H9 (cell line): ENCODE measurements at regions not wholly inside any gene's neighbourhood (a gene's known extent, or its start where the extent isn't known, plus 50 kb on each side); places are given as distances from the start of the nearest gene placed in this dataset.
A peak's percentile ranks its signal among the peaks of the same experiment; 100 is the strongest.

ENCODE experiments used
- DNase-seq: peaks from one replicate; pipeline ENCODE4 v3.0.0-alpha.2; 2017
- H2AFZ ChIP-seq: one replicate; pipeline ENCODE4 v1.6.1; 2013; ENCODE audit warnings: mild to moderate bottlenecking, low read length, control low read depth, moderate library complexity
- H2AK5ac ChIP-seq: 2 replicates; pipeline ENCODE4 v1.6.1; 2013; ENCODE audit warnings: low read length, control low read depth, mixed read lengths; ENCODE audit not compliant: insufficient read length
- H2BK120ac ChIP-seq: one replicate; pipeline ENCODE4 v1.6.1; 2013; ENCODE audit warnings: low read depth, mild to moderate bottlenecking, low read length, control low read depth, inconsistent platforms; ENCODE audit not compliant: poor library complexity, severe bottlenecking
- H2BK12ac ChIP-seq: 2 replicates; pipeline ENCODE4 v1.6.1; 2013; ENCODE audit warnings: low read length, control low read depth, mixed read lengths, low read depth; ENCODE audit not compliant: insufficient read length
- H2BK15ac ChIP-seq: 2 replicates; pipeline ENCODE4 v1.6.1; 2013; ENCODE audit warnings: low read depth, low read length, control low read depth
- H2BK20ac ChIP-seq: one replicate; pipeline ENCODE4 v1.6.1; 2013; ENCODE audit warnings: low read depth, mild to moderate bottlenecking, low read length, control low read depth, inconsistent platforms; ENCODE audit not compliant: poor library complexity, severe bottlenecking
- H2BK5ac ChIP-seq: 2 replicates; pipeline ENCODE4 v1.6.1; 2013; ENCODE audit warnings: low read length, control low read depth, mixed read lengths; ENCODE audit not compliant: insufficient read length
- H3K14ac ChIP-seq: 2 replicates; pipeline ENCODE4 v1.6.1; 2013; ENCODE audit warnings: low read length, control low read depth; ENCODE audit not compliant: insufficient read depth
- H3K18ac ChIP-seq: 2 replicates; pipeline ENCODE4 v1.6.1; 2013; ENCODE audit warnings: low read depth, mild to moderate bottlenecking, mixed read lengths, low read length, control low read depth; ENCODE audit not compliant: insufficient read length
- H3K23ac ChIP-seq: 2 replicates; pipeline ENCODE4 v1.6.1; 2013; ENCODE audit warnings: low read length, control low read depth, mixed read lengths, low read depth; ENCODE audit not compliant: insufficient read length
- H3K23me2 ChIP-seq: 2 replicates; pipeline ENCODE4 v1.6.1; 2013; ENCODE audit warnings: low read depth, mild to moderate bottlenecking, mixed read lengths, low read length, control low read depth; ENCODE audit not compliant: insufficient read length, poor library complexity, severe bottlenecking
- H3K27ac ChIP-seq: 2 replicates; pipeline ENCODE4 v1.5.1; 2013; ENCODE audit warnings: low read length, control low read depth, mixed read lengths, low read depth; ENCODE audit not compliant: insufficient read length
- H3K27me3 ChIP-seq: 2 replicates; pipeline ENCODE4 v1.6.1; 2013; ENCODE audit warnings: low read length, control low read depth, inconsistent platforms; ENCODE audit not compliant: insufficient read depth
- H3K4ac ChIP-seq: 2 replicates; pipeline ENCODE4 v1.6.1; 2013; ENCODE audit warnings: low read depth, mild to moderate bottlenecking, control low read depth, inconsistent platforms, low read length, moderate library complexity
- H3K4me1 ChIP-seq: 2 replicates; pipeline ENCODE4 v1.6.1; 2013; ENCODE audit warnings: low read length, control low read depth, inconsistent platforms; ENCODE audit not compliant: insufficient read depth
- H3K4me2 ChIP-seq: 2 replicates; pipeline ENCODE4 v1.6.1; 2013; ENCODE audit warnings: low read length, control low read depth, mixed read lengths; ENCODE audit not compliant: insufficient read length, insufficient read depth
- H3K56ac ChIP-seq: 2 replicates; pipeline ENCODE4 v1.6.1; 2013; ENCODE audit warnings: low read depth, mild to moderate bottlenecking, mixed read lengths, low read length, control low read depth; ENCODE audit not compliant: insufficient read length
- H3K79me1 ChIP-seq: 2 replicates; pipeline ENCODE4 v1.6.1; 2013; ENCODE audit warnings: low read depth, mild to moderate bottlenecking, moderate library complexity, low read length, control low read depth, inconsistent platforms; ENCODE audit not compliant: insufficient read depth, poor library complexity, severe bottlenecking
- H3K79me2 ChIP-seq: 2 replicates; pipeline ENCODE4 v1.6.1; 2013; ENCODE audit warnings: low read length, control low read depth, inconsistent platforms; ENCODE audit not compliant: insufficient read depth
- H3K9ac ChIP-seq: 2 replicates; pipeline ENCODE4 v1.6.1; 2013; ENCODE audit warnings: low read length, control low read depth, mixed read lengths; ENCODE audit not compliant: insufficient read length; ENCODE audit errors: extremely low read depth
- H3K9me3 ChIP-seq: one replicate; pipeline ENCODE4 v1.6.1; 2013; ENCODE audit warnings: low read depth, low read length, inconsistent platforms; ENCODE audit not compliant: control insufficient read depth
- H3T11ph ChIP-seq: one replicate; pipeline ENCODE4 v1.6.1; 2013; ENCODE audit warnings: mild to moderate bottlenecking, low read length, control low read depth, inconsistent platforms
- H4K20me1 ChIP-seq: one replicate; pipeline ENCODE4 v1.6.1; 2013; ENCODE audit not compliant: control insufficient read depth, insufficient read length, insufficient read depth
- H4K5ac ChIP-seq: 2 replicates; pipeline ENCODE4 v1.6.1; 2013; ENCODE audit warnings: low read depth, mild to moderate bottlenecking, mixed read lengths, low read length, control low read depth; ENCODE audit not compliant: insufficient read length
- H4K8ac ChIP-seq: replicated peaks from 2 replicates; pipeline ENCODE4 v1.6.1; 2013; ENCODE audit warnings: low read length, control low read depth, mixed read lengths, low read depth; ENCODE audit not compliant: insufficient read length
- H4K91ac ChIP-seq: 2 replicates; pipeline ENCODE4 v1.6.1; 2013; ENCODE audit warnings: low read depth, mild to moderate bottlenecking, moderate library complexity, mixed read lengths, low read length, control low read depth; ENCODE audit not compliant: insufficient read length
- H3K27ac Mint-ChIP-seq, 3 experiments: 2 replicates in 2 of 3; 3 replicates in 1 of 3; pipeline ENCODE4 v1.8.0; 2020 to 2021; ENCODE audit warnings: mixed read lengths in 3 of 3, mild to moderate bottlenecking in 1 of 3, moderate library complexity in 1 of 3
- H3K27me3 Mint-ChIP-seq: 2 replicates; pipeline ENCODE4 v1.8.0; 2021; ENCODE audit warnings: low read depth, mild to moderate bottlenecking, moderate library complexity, mixed read lengths
- H3K36me3 Mint-ChIP-seq, 3 experiments: 2 replicates in 2 of 3; 3 replicates in 1 of 3; pipeline ENCODE4 v1.8.0; 2020 to 2021; ENCODE audit warnings: low read depth in 3 of 3, mixed read lengths in 3 of 3; ENCODE audit not compliant: insufficient read depth in 1 of 3
- H3K4me1 Mint-ChIP-seq, 2 experiments: 2 replicates each; pipeline ENCODE4 v1.8.0; 2020; ENCODE audit warnings: mixed read lengths in 2 of 2
- H3K4me3 Mint-ChIP-seq, 2 experiments: 2 replicates in 1 of 2; 3 replicates in 1 of 2; pipeline ENCODE4 v1.8.0; 2020 to 2021; ENCODE audit warnings: mild to moderate bottlenecking in 2 of 2, mixed read lengths in 2 of 2, moderate library complexity in 1 of 2
- H3K9me3 Mint-ChIP-seq, 2 experiments: 2 replicates in 1 of 2; 3 replicates in 1 of 2; pipeline ENCODE4 v1.8.0; 2020; ENCODE audit warnings: mild to moderate bottlenecking in 2 of 2, mixed read lengths in 2 of 2, moderate library complexity in 1 of 2
- WGBS: extraction: QIAGEN DNeasy Blood & Tissue Kit; methylation state at CpG from one replicate; pipeline ENCODE4 v1.1.7; 2013; ENCODE audit warnings: missing lambda C conversion rate, low lambda C conversion rate, mixed read lengths; ENCODE audit not compliant: insufficient read length; ENCODE audit errors: extremely low coverage; 5-methylcytosine and 5-hydroxymethylcytosine counted together
- TF ChIP-seq, protein P1 (sequence below): fragments of 200-600 bp; sonication (generic); conservative IDR thresholded peaks from 3 replicates; pipeline ENCODE4 v1.8.0; 2021; ENCODE audit warnings: antibody characterized with exemption, mild to moderate bottlenecking

GRCh38 chr13:104181526-104182231 is 1115.5 kb upstream of the SLC10A2 start:
- H3K27ac ChIP-seq, result peak overlapping the region; percentile 91
- Mint-ChIP-seq H3K4me1 (peaks cover 27 to 30% of the 10 kb centered on the region in 2 experiments), H3K27me3 (no peaks in the 10 kb centered on the region), H3K27ac (peak overlapping the region; percentile 96 to 100 (median 99)), H3K9me3 (peaks cover 21 to 26% of the 10 kb centered on the region in 2 experiments), H3K36me3 (peaks cover 16 to 31% (median 20%) of the 10 kb centered on the region in 3 experiments), H3K4me3 (peak overlapping the region in 1 of 2 experiments; percentile 2; a peak in 1 of 5 replicates)
- H3K23me2 ChIP-seq, result no peaks in the 10 kb centered on the region
- H2BK120ac ChIP-seq, result no peak overlapping the region
- no peak overlapping the region for H4K5ac ChIP-seq
- H3K4me2 ChIP-seq, result no peak overlapping the region
- H2BK5ac ChIP-seq, result no peak overlapping the region
- no peak overlapping the region for H2AK5ac ChIP-seq
- H3K14ac ChIP-seq, result no peak overlapping the region
- no peak overlapping the region for H2BK12ac ChIP-seq
- H2BK20ac ChIP-seq, result no peak overlapping the region
- H4K20me1 ChIP-seq, result no peaks in the 10 kb centered on the region
- TF ChIP-seq, protein P1, sequence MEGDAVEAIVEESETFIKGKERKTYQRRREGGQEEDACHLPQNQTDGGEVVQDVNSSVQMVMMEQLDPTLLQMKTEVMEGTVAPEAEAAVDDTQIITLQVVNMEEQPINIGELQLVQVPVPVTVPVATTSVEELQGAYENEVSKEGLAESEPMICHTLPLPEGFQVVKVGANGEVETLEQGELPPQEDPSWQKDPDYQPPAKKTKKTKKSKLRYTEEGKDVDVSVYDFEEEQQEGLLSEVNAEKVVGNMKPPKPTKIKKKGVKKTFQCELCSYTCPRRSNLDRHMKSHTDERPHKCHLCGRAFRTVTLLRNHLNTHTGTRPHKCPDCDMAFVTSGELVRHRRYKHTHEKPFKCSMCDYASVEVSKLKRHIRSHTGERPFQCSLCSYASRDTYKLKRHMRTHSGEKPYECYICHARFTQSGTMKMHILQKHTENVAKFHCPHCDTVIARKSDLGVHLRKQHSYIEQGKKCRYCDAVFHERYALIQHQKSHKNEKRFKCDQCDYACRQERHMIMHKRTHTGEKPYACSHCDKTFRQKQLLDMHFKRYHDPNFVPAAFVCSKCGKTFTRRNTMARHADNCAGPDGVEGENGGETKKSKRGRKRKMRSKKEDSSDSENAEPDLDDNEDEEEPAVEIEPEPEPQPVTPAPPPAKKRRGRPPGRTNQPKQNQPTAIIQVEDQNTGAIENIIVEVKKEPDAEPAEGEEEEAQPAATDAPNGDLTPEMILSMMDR, result no peak
- no peak for DNase-seq
- no peaks in the 10 kb centered on the region for H3K79me2 ChIP-seq
- H3K23ac ChIP-seq, result no peak overlapping the region
- H3K27me3 ChIP-seq, result no peaks in the 10 kb centered on the region
- H3K4ac ChIP-seq, result no peak overlapping the region
- peaks cover 3% of the 10 kb centered on the region; the same call in 1 of the 2 replicates for H3K4me1 ChIP-seq
- no peak overlapping the region for H3K9ac ChIP-seq
- WGBS, result no CpG with 5 or more reads among the region's 3 CpGs
- H2AFZ ChIP-seq, result no peak overlapping the region
- no peak overlapping the region for H3K56ac ChIP-seq
- no peaks in the 10 kb centered on the region for H3K79me1 ChIP-seq
- no peak overlapping the region for H2BK15ac ChIP-seq
- H4K91ac ChIP-seq, result no peak overlapping the region
- peak overlapping the region; percentile 19 for H3T11ph ChIP-seq
- H4K8ac ChIP-seq, result no peak overlapping the region
- peak overlapping the region; percentile 40 for H3K18ac ChIP-seq
- H3K9me3 ChIP-seq, result no peaks in the 10 kb centered on the region
